RWPE1 (cell line): ENCODE measurements at regions not wholly inside any gene's neighbourhood (a gene's known extent, or its start where the extent isn't known, plus 50 kb on each side); places are given as distances from the start of the nearest gene placed in this dataset.

ENCODE experiments used
- CTCF ChIA-PET: fragments of 350-600 bp; sonication (Branson Sonifier 250); formaldehyde crosslinking; extraction: SDS; loops from one replicate; lab custom pipeline; 2021; lab: Yijun Ruan, JAX
- POLR2A ChIA-PET: fragments of 400-600 bp; formaldehyde crosslinking; extraction: SDS; loops from one replicate; lab custom pipeline; 2020; ENCODE audit warnings: antibody characterized with exemption; ENCODE audit not compliant: low non-redundant PET; lab: Yijun Ruan, JAX
- DNase-seq: peaks from one replicate; pipeline ENCODE4 v3.0.0; 2012; ENCODE audit warnings: low spot score
- H3K27ac ChIP-seq: fragments of 450-650 bp; 2 replicates; pipeline ENCODE4 v1.5.1; 2017
- TF ChIP-seq, protein P1 (sequence below): fragments of 450-650 bp; conservative IDR thresholded peaks from 2 replicates; pipeline ENCODE4 v1.5.1; 2017; ENCODE audit warnings: low read depth, mild to moderate bottlenecking

DNA sequence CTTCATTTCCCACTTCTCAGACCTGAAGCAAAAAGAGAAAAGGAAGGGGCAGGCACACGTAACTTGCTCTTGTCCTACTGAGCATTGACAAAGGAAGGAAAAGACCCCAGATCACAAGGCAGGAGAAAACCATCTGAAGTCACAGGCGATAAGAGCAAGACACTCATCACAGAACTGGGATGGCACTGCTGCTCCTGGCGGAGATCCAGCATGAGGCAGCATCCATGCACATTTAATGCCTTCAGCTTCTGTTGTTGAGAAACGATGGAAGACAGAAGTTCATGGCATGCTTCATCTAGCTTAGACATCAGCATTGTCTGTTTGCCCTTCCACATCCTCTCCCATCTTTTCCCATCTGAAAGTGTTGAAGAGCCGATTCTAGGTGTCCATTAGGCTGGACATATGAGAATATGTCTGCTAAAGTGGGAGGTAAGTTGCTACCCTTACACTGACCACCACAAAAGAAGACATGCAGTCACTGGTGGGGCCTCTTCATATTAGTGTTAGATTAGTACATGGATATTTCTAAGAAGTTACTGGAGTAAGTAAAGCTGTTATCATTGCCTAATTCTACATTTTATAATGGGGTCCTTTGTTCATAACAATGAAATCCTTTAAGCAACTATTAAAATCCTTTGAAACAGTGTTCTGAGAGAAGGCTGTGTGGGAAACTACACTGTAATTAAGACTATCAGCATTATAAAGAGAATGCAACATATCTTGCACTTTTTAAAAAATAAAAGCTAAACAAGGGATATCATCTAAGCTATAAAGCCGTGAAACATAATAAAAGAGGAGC lies 618.5 kb downstream of the C6orf118 start:
- ChIA-PET POLR2A (no interaction called here), CTCF (no interaction called here)
- DNase-seq: no peak
- no peak overlapping the region for H3K27ac ChIP-seq
- TF ChIP-seq, protein P1, sequence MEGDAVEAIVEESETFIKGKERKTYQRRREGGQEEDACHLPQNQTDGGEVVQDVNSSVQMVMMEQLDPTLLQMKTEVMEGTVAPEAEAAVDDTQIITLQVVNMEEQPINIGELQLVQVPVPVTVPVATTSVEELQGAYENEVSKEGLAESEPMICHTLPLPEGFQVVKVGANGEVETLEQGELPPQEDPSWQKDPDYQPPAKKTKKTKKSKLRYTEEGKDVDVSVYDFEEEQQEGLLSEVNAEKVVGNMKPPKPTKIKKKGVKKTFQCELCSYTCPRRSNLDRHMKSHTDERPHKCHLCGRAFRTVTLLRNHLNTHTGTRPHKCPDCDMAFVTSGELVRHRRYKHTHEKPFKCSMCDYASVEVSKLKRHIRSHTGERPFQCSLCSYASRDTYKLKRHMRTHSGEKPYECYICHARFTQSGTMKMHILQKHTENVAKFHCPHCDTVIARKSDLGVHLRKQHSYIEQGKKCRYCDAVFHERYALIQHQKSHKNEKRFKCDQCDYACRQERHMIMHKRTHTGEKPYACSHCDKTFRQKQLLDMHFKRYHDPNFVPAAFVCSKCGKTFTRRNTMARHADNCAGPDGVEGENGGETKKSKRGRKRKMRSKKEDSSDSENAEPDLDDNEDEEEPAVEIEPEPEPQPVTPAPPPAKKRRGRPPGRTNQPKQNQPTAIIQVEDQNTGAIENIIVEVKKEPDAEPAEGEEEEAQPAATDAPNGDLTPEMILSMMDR: no peak

DNA sequence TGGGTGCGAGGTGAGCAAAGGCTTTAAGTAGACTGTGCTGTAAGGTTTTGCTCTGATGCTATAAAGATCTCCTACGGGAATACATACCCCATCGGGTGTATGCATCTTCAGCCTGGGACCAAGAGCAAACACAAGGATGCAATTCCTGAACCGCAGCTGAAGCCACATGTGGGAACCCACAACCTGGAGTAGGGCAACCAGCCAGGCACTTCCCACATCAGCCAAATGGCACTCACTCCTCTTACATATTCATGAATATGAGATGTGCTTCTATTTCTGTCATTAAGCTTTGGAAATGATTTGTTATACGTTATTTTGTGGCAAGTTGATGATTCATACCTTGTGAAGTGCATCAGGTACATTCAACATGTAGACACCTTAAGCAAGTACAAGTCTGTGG lies 619.2 kb downstream of the C6orf118 start:
- H3K27ac ChIP-seq: no peak overlapping the region
- ChIA-PET POLR2A (no interaction called here), CTCF (no interaction called here)
- DNase-seq: no peak
- TF ChIP-seq, protein P1: no peak

DNA sequence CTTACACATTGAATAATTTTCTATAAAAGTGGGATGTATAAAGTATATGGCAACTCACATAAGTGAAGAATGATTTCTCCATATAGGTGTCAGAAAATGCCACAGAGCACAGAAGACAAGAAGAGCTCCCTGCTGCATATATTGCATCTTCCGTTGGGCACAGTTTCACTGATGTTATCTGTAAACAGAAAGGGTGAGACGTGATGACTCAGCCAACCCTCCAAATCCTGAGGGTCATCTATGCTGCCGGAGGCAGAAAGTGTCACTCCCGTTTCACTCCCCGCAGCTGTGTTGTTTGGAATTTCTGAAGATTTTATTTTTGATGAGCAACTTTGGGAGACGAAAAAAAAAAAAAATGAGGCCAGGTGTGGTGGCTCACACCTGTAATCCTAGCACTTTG lies 644.1 kb downstream of the C6orf118 start:
- TF ChIP-seq, protein P1: no peak
- no peak overlapping the region for H3K27ac ChIP-seq
- POLR2A ChIA-PET: interaction anchor here (0.6 kb wide), 1 partner anchor 729 kb away, joined by 5 read pairs; no protein-coding TSS in a partner anchor
- no peak for DNase-seq
- CTCF ChIA-PET: no interaction called here

DNA sequence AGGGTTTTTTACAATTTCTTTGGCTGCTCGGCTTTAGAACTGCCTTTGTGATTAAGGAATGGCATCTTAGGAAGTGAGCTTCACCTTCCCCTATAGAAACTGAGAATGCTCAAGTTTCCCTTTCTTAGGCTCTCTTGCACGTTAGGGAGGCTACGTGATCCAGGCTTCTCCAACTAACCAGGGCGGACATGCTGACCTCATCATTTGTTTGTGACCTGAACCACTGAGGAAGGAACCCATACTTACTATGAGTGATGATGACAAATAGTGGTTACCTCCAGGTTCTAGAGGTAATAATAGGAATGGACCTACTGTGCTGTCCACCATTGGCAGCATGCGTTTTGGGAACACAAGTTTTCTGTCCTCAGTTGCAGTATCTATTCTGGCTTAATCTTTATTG lies 645.8 kb downstream of the C6orf118 start:
- ChIA-PET POLR2A (no interaction called here), CTCF (no interaction called here)
- TF ChIP-seq, protein P1: no peak
- DNase-seq: no peak
- H3K27ac ChIP-seq: no peak overlapping the region

DNA sequence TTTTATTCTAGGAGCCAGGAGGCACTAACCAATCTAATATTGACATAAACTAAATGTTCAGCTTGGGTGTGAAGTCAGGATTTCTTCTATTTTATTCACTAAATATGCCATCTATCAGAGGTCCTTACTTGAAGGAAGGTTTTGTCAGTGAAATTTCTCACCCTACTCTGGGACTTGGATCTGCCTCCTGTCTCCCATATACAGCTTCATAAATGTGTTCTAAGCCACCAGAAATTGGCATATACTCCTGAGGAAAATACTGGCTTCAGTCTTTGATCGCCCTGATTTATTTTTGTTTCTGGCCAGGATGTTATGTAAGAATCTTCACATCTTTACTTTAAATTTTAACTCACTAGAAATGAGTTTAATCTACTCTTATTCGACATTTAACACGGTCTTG lies 647.7 kb downstream of the C6orf118 start:
- ChIA-PET CTCF (no interaction called here), POLR2A (no interaction called here)
- no peak for DNase-seq

DNA sequence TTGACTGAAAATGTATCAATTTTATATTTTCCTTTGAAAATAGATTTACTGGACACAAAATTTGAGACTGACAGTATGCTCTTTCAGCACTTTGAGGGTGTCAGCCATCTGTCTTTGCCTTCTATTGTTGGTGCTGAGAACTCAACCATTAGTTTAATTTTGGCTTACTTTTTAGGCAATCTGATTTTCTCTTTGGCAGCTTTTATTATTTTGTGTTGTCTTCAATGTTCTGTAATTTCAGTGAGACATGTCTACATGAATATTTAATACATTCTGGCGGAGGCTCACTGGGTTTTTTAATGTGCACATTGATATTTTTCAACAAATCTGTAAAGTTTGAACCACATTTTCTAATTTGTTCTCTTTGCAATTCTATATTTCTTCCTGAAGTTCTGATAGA lies 648.6 kb downstream of the C6orf118 start:
- no peak for DNase-seq
- ChIA-PET POLR2A (no interaction called here), CTCF (no interaction called here)
- H3K27ac ChIP-seq: no peak overlapping the region
- TF ChIP-seq, protein P1: no peak

More for the DNA sequence above, 647.7 kb downstream of the C6orf118 start:
- no peak overlapping the region for H3K27ac ChIP-seq
- TF ChIP-seq, protein P1: no peak
